ENCODE measurements at regions not wholly inside any gene's neighbourhood (a gene's known extent, or its start where the extent isn't known, plus 50 kb on each side); places are given as distances from the start of the nearest gene placed in this dataset.
"Not testable (repeated sequence)": the region's sequence is repeated elsewhere in the genome, so short reads cannot be mapped to it uniquely, and the experiment has no call there.

- DNase-seq, result no peak
Measured at GRCh38 chr2:226184940-226185615, 614.5 kb downstream of the IRS1 start.

- DNase-seq, result no peak
Measured at GRCh38 chr2:226184540-226184939, 615.1 kb downstream of the IRS1 start.

DNA sequence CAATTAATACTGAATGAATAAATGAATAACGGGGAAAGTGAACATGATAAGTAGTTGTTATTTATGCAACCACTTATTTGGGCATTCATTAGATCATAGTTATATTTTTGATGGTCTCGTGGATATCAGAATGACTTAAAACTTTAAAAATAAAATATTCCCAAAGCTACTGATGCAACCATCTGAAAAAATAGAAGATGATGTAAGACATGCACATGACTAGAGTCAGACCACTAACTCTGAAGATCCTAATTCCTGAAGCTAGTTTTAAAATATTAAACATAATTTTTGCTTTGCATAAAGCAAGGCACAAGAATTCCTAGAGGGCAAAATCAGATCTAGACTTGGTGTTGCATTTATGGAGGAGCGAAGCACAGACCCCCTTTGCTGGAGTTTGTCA lies 616.1 kb downstream of the IRS1 start:
- DNase-seq, result no peak

DNA sequence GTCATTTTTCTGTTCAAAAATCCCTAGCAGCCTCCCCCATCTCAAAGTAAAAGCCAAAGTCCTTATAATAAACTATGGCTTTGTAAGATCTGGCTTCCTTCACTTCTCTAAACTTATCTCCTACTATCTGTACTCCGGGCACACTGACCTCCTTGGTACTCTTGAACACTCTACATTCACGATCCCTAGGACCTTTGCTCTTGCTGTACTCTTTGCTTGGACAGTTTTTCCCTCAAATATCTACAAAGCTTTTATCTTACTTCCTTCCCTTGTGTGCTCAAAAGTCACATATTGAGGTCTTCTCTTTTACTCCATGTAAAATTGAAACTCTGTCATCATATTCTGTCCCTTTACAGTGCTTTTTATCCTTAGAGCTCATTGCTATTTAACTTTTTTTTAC lies 616.6 kb downstream of the IRS1 start:
- no peak for DNase-seq

DNA sequence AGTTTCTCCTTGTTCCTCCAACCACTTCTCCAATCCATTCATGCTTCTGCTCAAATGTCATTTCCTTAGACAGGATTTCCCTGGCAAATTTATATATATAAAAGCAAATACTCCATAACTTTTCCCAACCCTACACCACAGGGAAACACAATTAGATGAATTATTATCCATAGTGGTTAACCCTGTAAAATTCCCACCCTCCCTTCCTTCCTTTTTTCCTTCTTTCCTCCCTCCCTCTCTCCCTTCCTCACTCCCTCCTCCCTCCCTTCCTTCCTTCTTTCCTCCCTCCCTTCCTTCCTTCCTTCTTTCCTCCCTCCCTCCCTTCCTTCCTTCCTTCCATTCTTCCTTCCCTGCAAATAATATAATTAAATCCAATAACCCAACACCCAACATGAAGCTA lies 617.7 kb downstream of the IRS1 start:
- DNase-seq, result no peak

DNA sequence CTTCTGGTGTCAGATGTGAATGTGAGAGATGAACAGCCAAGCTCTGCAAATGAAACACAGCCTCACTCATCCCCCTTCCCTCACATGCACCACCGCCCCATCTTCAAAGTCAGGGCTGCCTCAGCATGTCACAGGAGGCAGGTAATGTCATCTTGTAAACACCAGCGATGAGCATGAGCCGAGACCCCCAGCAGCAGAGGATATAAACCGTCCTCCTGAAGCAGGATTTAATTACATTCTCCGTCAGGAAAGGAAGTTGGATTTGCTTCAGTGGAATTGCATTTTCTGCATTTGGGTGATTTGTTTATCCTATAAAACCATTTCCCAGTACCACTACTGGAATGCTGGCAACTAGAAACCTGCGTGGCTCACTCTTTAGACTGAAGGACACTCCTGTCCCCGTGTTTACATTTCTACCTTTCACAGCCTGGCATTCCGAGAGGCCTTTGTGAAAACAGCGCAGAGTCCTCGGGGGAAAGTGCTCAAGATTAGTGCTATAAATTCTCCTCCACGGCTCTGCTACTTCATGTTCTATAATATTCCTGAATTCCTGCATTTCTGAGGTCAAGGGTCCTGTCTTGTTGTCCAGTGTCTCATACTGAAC lies 619.2 kb downstream of the IRS1 start:
- no peak for DNase-seq

DNA sequence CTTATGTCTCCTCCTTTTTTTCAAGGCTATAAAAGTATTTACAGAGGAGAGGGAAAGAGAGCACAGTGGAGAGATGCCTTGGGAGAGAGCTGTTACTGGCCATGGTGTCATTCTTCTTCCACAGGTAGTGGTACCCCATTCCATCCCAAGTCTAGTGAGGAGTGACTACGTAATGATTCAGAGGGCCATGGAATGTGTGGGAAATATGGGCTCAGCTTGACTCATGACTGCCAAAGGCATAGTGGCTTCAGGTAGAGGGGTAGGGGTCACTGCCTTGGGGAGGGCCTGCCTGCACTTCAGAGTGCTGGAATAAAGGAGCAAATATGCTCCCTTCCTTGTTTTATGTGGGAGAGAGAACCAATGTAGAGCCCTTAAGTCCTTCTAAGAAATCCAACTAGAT lies 620.6 kb downstream of the IRS1 start:
- no peak for DNase-seq

GRCh38 chr2:226176283-226176984 lies 623.2 kb downstream of the IRS1 start:
- DNase-seq, result no peak

DNA sequence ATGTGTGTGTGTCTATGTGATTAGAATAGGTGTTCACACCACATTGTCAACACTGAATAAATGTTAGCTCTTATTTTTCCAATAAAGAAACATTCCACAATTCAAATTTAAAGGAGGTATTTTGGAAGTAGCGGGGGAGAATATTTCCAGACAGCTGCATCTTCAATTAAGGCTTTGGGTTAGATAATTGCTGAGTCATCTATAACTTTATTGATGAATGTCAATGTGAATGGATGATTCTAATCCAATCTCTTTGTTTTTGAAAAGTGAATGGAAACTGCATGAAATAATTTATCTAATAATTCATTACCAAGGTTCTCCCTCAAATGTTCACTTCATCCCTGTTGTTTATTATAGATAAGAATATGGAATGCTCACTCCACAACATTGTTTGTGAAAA lies 625.2 kb downstream of the IRS1 start:
- no peak for DNase-seq

GRCh38 chr2:226172939-226173338 lies 626.7 kb downstream of the IRS1 start:
- DNase-seq, result no peak

DNA sequence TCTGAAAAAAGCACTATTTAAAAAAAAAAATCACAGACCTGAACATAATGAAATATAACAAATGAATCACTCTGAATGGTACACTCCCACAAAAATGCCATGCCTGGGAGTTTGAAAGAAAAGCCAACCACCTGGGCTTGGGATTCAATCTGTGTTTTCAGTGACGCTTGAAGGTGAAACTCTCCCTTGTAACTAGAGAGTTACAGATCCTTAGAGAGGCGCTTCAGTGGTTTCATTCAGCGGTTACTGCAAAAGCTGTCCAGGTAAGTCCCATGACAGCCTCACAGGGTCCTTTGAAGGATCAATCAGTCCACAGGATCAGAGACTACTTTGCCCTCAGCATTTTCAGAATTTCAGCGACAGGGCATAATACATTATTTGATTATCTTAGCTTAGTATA lies 627.3 kb downstream of the IRS1 start:
- no peak for DNase-seq

GRCh38 chr2:226169751-226170581 lies 629.7 kb downstream of the IRS1 start:
- no peak for DNase-seq

- no peak for DNase-seq
Measured at GRCh38 chr2:226168496-226169160, 631.0 kb downstream of the IRS1 start.

GRCh38 chr2:226164512-226164911 lies 635.1 kb downstream of the IRS1 start:
- DNase-seq, result no peak

- DNase-seq, result not testable (repeated sequence)
Measured at GRCh38 chr2:226160617-226161016, 639.0 kb downstream of the IRS1 start.

GRCh38 chr2:226159875-226160479 lies 639.6 kb downstream of the IRS1 start:
- no peak for DNase-seq

DNA sequence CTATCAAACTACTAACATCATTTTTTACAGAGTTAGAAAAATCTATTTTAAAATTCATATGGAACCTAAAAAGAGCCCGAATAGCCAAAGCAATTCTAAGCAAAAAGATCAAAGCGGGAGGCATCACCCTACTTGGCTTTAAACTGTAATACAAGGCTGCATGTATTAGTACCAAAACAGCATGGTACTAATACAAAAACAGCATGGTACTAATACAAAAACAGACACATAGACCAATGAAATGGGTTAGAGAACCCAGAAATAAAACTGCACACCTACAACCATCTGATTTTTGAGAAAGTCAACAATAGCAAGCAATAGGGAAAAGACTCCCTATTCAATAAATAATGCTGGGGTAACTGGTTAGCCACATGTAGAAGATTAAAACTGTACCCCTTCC lies 640.7 kb downstream of the IRS1 start:
- DNase-seq, result no peak

DNA sequence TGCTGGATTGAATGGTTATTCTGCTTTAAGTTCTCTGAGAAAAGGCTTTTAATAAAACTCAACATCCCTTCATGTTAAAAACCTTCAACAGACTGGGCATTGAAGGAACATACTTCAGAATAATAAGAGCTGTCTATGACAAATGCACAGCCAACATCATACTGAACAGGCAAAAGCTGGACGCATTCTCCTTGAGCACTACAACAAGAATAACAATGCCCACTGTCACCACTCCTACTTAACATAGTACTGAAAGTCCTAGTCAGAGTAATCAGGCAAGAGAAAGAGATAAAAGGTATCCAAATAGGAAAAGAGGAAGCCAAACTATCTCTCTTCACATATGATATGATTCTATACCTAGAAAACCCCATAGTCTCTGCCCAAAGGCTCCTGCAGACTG lies 641.4 kb downstream of the IRS1 start:
- DNase-seq, result no peak

DNA sequence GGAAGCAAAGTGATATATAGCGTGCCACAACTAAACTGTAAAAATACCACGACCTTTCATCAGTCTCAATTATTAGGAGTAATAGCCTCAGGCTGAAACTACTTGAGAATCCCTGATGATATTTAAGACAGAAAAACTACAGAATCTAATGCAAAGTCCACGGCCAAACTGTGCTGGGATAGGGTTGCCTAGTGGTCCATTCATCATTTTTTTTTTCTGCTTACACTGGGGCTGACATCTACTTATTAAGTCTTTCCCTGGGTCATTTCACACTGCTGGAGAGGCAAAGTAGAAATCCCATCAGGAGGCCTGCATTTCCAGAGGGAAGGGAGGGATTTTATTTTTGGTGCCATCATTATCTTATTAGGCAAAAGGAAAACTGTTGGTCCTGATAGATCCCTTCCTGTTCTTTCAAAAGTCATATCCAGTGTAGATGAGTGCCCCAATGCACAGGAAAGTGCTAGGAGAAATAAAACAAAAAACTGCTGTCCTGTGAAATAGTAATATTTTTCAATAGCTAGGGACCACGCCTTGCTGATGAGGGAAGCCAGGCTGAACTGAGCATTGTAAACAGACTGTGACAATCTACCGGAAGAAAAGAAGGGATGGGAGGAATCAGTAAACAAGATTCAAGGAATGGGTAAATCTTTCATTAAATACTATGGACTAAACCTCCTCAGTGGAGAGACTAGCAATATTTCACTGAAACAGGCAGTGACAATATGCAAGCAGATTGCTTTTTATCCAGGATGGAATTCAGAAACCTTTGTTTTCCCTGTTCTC lies 644.3 kb downstream of the IRS1 start:
- DNase-seq, result no peak

DNA sequence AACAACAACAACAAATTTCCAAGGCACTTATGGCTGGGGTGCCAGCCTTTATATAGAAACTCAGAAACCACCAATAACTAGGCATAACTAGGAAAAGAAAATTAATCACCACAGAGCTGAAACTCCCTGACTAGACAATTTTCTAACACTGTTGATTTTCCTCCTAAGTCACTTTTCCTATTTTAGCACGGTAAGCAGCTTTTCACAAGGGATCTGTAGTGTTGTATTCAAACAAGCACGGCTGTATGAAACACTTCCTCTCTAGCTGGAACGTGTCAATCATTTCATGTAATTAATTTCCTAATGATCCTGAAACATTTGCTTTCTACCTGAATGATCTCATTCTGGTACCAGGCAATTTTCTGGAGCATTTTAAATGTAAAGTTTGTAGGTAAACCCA lies 645.0 kb downstream of the IRS1 start:
- DNase-seq, result no peak

DNA sequence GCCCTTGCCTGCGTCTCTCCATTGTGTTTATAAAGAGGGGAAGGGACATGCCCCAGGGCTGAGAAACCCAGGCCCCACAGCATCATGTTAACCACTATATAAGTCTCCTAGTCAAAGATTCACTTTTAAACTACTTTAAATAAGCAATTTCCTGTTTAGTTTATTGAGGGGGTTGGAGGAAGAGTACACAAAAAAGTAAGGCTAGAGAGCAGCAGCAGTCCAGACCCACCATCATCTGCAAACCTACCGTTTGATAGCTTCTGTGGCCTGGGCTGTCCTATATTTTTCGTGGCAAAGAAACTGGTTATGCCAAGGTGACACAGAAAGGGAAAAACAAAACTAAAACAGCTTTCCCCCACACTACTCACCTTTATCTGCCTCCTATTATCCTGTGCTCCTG lies 646.1 kb downstream of the IRS1 start:
- no peak for DNase-seq

DNA sequence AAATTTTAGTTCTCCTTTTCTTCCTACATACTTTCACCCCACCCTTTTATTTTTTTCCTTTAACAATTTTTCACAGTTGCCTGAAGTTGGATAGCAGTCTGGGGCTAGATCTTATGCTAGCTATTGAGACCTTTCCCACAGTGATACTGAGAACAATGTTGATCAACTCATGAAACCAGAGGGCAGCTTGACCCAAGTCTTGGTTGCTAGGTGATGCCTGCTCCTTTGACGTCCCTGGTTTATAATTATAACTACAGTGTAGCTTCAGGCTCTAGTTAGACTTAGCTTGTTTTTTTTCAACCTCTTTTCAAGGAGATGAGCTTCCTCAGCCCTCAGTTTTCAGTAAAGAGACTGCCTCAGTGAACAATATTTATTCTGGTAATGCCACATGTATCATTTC lies 648.5 kb downstream of the IRS1 start:
- DNase-seq, result no peak
